MM.1S (cell line): ENCODE measurements at regions not wholly inside any gene's neighbourhood (a gene's known extent, or its start where the extent isn't known, plus 50 kb on each side); places are given as distances from the start of the nearest gene placed in this dataset.

Experiments used
- CTCF ChIP-seq: fragments of 300-600 bp; sonication (generic); IDR thresholded peaks from 2 replicates; pipeline ENCODE4 v1.5.1; 2016; ENCODE audit warnings: antibody characterized with exemption, low read length, mixed read lengths
- EZH2 ChIP-seq: fragments of 300-600 bp; sonication (generic); optimal IDR thresholded peaks from 2 replicates; pipeline ENCODE3; 2017; ENCODE audit warnings: low read depth, mild to moderate bottlenecking, antibody characterized with exemption, low read length, mixed read lengths

- TF ChIP-seq CTCF (no peak), EZH2 (no peak)
Measured at GRCh38 chr21:15407585-15407984, 322.2 kb upstream of the USP25 start.
